NCI-H1436 (cell line): ENCODE measurements at regions not wholly inside any gene's neighbourhood (a gene's known extent, or its start where the extent isn't known, plus 50 kb on each side); places are given as distances from the start of the nearest gene placed in this dataset.

Experiments
- DNase-seq: peaks from one replicate; lab custom pipeline; 2025; lab: John Stamatoyannopoulos, UW

DNA sequence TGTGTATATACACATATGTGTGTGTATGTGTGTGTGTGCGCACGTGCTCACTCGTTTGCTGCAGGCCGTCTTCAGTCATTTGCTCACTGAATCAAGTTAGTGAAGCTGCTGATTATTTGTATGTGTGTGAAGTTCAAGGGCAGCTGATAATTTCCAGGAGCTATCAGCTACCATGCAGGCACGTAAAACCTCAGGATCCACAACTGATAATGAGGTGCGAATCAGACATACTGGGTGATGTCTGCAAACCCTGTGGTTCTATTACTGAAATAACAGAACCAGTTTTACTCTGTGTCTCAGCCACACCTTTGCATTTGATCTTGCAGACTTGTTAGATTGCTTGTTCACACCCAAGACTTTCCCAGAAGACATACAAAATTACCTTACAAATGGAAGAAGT lies 257.6 kb downstream of the TAF11L14 start:
- no peak for DNase-seq

DNA sequence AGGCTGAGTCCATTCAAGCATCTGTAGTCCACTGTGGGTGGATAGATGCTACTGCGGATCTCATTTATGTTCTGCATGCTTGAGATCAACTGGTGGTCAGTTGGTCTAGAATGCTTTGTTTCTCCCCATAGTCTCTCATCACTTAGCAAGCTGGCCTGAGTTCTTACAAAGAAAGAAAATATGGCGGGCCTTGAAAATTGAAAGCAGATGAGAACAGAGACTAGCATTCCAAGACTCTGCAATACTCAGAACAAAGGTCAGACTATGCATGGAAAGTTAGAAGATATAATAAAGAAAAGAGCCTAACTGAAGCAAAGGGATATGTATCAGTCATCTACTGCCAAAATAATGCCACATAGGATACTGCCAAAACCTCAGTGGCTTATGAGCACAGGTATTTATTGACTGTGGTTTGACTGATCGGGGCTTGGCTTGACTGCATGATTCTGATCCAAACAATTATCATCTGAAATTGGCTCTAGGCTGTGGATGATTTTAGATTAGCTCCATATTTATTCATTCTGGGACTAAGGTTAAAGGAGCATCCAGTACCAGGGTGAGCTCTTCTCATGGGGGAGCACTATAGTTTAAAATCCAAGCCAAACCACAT lies 258.9 kb downstream of the TAF11L14 start:
- no peak for DNase-seq

DNA sequence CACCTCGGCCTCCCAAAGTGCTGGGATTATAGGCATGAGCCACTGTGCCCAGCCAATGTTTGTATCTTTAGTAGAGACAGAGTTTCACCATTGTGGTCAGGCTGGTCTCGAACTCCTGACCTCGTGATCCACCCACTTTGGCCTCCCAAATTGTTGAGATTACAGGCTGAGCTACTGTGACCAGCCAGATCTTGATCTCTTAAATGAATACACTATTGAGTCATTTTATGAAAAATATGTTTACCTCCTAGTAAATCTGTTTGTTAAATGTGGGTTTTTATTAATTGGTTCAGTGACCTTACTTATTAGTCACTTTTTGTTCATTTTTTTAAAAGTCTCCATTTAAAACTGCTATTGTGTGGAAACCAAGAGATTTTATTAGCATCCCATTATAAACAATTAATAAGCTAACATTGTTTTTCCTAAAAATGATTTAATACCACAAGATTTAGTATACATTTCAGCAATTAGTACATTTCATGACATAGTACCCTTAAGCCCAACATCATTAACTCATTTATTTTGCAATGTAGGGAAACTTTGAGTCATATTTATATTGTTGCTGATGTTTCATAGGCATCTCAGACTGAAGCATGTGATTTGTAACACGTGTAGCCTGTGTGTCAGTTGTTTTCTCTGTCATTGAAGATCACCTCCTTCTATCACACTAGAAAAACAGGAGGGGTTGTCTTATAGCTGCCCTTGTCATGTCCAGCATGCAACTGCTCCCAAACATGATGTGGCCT lies 261.2 kb downstream of the TAF11L14 start:
- no peak for DNase-seq

DNA sequence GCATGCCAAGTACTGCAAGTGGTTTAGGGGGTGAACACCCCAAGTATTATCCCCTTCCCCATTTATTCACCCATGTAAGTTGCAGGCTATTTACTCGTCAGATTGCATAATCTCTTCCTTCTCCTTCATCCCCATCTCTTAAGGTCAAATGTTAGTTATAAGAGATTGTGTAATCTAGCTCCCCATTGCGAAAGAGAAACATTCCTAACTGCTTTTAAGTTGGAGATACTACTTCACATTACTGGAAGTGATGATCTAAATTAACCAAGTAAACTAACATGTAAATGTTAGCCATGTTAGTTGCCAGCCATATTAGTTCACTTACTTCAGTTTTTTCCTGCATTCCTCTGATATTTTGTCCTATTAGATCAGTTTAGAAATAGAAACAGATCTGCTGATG lies 262.3 kb downstream of the TAF11L14 start:
- DNase-seq, result no peak

DNA sequence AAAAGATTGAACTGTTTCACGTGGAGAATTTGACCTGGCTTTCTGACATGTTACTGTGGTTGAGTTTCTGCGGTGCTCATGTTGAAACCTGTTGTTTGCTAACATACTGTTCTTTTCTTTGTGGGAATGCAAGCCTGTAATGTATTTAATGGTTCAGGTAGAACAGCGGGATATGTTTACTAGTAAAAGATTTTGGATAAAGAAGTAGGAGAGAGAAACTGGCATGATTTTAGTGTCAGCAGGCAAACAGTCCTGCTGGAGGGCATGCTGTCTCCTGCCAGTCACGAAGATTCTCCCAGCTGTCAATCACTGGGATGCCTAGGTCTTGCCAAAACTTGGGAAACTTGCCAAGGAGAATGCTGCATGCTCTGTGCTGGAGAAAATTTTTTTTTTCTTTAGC lies 263.5 kb downstream of the TAF11L14 start:
- no peak for DNase-seq

DNA sequence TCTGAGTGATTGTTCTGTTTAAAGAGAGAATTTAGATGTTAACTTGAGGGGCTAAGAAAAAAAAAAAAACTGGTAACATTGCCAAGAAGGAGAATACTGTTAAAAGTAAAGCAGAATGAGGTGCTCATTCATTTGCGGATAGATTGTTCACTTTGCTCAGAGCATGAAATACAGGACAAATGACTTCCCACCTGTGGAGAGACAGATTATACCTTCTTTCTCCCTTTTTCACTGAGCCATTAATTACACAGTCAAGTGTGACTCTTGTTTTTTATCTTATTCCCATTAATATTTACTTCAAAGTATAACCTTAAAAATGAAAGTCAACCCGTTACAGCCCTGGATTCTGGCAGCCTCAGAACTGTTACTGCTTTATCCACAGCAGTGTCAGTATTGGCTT lies 264.5 kb downstream of the TAF11L14 start:
- no peak for DNase-seq

DNA sequence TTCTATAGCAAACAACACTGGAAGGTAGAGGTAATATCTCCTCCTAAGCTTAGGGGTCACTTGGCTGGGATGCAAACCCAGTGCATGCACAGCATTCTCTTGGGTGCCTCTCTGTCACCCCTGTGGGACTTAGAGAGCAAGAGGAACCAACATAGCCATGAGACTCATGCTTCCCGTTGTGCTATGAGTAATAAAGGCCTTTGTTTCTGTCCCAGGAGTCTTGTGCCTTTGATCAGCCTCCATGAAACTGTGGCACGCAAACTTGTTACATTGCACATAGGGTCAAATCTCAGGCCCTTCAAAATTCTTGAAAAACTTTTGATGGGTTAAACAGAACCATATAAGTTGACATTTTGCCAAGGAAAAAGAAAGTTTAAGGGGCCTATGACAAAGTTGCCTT lies 272.8 kb downstream of the TAF11L14 start:
- no peak for DNase-seq

DNA sequence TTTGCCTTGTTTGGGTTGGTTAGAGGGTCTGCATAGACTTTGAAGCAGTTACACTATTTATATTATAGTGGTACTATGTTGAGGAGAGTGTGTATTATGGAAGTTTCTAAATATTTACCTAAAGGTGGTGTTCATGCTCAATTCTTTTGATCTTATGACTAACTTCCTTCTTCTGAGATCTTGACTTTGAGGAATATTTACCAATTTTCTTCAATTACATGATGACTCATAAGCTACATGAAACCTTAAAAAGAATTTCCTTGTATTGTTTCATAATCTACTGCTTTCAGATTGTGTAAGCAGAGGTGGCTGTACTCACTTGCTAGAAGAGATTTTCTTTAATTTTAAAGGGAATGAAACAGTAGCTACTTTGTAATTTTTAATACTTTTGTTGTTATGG lies 276.1 kb downstream of the TAF11L14 start:
- no peak for DNase-seq

DNA sequence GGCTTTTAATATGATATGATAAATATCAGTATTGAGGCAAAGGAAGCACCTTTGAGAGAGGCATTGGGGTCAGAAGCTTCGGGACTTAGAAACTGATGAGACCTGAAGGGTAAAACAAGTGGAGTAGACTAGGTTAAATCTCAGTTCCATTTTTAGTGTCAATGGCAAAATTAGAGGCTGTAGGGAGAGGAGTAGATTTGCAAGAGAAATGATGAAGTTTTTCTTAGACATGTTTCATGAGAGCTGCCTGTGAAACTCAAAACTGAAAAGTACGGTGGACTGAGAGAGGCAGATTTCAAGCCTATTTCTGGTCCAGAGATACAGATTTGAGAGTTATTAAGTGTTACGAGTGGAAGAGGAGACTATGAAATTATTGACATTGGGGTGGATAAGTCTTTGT lies 278.5 kb downstream of the TAF11L14 start:
- no peak for DNase-seq

DNA sequence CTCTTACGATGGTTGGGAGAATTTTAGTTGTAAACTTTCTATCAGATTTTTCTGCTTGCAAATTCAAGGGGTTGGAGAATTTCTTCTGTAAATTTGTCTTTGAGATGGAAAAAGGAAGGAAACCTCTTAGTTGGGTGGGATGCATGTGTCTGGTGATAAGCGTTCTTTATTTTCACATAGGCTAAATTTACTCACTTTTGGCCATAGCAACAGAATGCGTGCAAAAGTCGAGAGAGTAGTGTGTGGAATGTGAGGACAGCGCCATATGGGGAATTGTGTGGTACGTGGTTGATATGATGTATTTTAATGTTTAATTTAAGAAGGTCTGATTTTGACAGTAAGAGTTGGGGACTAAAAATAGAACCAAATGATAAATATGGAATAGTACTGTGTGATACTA lies 282.2 kb downstream of the TAF11L14 start:
- DNase-seq, result no peak

DNA sequence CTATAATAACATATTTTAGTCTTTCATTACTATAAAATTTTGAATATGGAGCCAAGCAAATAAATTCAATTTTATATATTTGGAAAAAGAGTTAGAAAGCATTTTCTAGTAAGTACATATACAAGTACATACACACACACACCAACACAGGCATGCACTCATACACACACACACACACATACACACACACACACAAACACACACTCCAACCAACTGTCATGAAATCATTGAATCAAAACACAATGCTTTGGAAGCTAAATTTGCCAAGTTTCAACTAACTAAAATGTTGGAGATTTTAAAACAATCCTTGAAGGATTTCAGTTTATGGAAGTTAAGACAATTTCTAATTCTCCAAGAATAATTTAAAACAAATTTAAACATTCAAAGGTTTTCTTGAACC lies 283.2 kb downstream of the TAF11L14 start:
- no peak for DNase-seq

DNA sequence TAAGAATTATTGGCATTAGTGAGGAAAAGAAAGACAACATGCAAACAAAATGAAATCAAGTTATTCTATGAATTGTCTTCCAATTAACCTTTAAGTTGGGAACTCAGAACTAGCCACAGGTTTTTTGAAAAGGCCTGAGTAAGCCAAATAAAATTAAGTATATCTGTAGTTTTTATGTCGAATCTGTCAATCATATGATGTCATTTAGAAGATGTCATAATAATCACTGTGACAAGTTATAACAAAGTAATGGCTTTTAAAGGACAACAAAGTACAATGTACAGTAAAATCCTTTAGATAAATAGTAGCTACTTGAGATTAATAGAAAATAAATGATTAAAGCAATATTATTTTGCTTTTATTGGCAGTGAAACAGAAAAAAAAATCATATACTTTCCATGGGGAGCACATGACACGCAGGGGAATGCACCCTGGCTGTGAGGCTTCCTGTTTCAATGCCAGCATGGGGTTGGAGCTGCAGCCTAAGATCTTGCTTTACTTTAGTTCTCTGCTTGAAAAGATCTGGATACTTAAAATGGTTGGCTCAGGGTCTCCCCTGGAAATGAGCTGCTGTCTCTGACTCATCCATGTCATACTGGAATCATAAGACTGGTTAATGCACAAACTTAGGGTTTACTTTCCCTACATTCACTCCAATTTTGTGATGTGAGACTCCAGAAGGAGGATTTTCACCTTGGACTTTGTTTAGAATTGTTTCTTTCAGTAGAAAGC lies 284.3 kb downstream of the TAF11L14 start:
- DNase-seq, result no peak

DNA sequence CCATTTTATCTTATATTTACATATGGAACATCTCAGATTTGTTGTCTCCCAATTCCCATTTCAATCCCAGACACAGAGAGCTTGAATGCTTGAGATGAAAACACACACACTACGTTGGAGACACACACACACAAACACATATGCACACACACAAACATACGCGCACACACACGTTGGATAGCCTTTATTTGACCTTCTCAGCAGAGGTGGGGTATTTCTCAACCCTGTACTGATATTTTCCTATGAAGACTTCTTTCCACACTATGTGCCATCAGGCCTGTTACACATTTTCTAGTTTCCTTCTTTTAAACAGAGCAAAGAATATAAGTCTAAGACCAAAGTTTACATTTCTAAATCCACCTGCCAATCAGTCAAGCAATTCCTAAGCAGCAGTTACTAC lies 291.0 kb downstream of the TAF11L14 start:
- DNase-seq, result no peak

DNA sequence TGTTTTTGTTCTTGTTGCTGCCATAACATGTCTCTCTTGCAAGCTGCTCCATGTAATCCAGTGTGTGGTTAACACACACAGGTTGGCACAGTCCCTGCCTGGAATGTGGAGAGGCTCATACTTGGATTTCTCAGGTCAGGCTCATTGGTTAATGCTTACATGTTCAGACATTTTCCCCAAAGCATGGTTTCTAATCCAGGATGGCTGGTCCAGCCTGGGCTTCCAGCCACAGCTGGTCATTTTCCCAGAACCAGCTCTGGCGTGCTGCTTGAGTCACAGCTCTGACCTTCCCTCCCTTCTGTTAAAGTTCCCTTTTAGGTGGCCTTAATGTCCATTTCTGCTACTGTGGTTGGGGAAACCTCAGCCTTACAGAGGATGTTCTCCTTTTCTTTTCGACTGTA lies 294.3 kb downstream of the TAF11L14 start:
- DNase-seq, result no peak

DNA sequence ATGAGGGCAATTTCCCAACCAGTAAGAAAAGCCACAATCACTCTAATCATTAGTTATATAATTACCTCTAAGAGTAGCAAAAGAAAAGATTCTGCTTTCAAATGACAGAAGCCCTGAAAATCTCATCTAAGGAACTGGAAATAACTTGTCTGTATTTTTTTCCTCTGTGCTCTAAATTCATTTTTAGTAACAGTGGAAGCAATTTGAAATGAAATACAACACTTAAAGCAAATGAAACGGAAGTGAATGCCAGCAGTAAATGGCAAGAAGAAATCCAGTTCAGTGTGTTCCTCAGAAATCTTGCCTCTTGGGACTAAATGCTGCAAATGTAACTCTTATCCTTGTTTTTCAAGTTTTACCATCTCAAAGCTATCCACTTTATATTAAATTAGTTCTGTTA lies 294.9 kb downstream of the TAF11L14 start:
- DNase-seq, result no peak

DNA sequence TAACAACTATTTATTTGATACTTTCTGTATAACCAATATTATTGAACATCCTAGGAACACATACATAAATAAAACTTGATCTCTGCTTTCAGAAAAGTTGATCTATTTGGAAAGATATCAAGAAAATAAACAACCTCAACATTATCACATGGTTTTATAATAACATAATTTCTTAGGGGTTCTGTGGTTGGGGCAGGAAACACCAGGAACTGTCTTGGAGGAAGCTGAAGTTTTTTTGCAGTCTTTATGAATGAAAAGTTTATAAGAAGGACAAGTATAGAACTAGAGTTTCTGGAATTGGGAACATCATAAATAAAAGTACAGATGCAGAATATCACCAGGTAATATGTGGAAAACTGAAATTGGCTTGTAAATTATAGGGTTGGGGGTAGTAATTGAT lies 296.1 kb downstream of the TAF11L14 start:
- DNase-seq, result no peak

DNA sequence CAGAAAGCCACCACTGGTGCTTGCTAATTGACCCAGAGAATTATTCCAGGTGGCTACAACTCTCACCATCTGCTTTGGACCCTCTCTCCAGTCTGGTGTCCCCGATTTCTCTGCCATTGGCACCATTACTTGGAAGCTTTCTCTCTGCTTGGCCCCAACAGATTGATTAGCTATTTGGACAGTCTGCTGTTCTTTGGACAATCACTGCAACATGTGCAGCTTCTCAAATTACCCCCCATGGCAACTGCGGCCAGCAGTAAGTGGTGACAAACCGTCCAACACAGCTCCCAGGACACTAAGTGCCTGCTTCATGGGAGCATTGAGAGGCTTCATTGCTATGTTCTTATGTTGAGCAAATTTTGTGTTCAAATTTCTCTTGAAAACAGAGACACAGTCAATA lies 309.8 kb downstream of the TAF11L14 start:
- no peak for DNase-seq

DNA sequence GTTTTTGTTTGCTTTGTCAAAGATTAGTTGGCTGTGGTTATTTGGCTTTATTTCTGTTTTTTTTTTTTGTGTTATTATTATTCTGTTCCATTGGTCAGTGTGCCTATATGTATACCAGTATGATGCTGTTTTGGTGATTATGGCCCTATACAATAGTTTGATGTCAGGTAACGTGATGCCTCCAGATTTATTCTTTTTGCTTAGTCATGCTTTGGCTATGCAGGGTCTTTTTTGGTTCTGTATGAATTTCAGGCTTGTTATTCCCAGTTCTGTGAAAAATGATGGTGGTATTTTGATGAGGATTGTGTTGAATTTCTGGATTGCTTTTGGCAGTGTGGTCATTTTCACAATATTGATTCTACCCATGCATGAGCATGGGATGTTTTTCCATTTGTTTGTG lies 312.8 kb downstream of the TAF11L14 start:
- DNase-seq, result no peak

DNA sequence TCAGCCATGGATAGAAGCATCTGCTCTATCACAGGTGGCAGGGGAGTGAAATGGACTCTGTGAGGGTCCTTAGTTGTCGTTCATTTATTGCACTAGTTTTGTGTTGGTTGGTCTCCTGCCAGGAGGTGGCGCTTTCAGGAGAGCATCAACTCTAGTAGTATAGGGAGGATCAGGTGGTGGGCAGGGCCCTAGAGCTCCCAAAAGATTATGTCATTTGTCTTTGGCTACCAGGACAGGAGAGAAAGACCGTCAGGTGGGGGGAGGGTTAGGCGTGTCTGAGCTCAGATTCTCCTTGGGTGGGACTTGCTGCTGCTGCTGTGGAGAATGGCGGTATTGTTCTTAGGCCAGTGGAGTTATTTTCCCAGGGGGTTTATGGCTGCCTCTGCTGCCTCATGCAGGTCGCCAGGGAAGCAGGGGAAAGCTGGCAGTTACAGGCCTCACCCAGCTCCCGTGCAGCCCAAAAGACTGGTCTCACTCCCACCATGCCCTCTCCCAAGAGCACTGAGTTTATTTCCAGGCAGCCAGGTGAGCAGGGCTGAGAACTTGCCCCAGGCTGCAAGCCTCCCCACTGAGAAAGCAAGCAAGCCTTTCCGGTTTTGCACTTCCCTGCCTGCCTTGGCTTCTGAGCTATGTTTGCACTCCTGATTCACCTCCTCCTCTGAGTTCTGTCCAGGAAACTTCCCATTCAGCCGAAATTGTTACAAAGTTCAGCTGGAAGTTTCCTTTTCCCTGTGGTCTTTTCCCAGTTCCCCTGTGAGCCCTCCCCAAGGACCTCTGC lies 317.3 kb downstream of the TAF11L14 start:
- no peak for DNase-seq

DNA sequence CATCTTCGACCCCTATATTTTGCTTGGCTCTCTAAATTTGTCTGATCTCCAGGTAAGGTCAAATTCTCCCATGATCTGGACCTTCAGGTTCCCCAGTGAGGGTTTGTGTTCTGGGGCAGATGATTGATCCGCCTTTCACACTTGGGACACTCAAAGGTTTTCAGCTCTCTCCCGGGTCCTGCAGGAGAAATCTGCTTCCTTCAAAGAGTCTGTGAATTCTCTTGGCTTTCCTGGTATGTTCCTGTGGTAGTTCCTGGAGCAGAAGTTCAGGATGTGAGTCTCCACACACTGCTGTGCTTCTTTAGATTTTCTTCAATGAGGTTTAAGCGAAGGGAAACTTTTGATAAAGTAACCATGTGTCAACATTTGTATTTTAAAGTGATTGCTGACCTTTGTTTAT lies 318.0 kb downstream of the TAF11L14 start:
- DNase-seq, result no peak

DNA sequence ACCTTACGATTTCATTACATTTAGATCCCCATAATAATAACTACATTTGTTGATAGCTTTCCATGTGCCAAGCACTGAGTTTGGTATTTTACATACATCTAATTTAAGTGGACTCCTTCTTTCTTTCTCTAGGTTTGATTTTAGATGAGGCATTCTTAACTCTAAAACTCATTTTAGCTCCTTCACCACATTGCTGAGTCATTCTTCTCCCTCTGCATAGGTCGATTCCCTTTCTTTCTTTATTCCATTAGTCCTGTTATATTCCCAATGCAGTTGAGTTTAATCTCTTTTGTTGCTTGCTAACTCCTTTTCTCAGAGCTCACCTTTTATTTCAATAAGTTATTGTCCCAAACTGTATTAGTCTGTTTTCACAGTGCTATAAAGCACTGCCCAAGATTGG lies 329.8 kb downstream of the TAF11L14 start:
- DNase-seq, result no peak

DNA sequence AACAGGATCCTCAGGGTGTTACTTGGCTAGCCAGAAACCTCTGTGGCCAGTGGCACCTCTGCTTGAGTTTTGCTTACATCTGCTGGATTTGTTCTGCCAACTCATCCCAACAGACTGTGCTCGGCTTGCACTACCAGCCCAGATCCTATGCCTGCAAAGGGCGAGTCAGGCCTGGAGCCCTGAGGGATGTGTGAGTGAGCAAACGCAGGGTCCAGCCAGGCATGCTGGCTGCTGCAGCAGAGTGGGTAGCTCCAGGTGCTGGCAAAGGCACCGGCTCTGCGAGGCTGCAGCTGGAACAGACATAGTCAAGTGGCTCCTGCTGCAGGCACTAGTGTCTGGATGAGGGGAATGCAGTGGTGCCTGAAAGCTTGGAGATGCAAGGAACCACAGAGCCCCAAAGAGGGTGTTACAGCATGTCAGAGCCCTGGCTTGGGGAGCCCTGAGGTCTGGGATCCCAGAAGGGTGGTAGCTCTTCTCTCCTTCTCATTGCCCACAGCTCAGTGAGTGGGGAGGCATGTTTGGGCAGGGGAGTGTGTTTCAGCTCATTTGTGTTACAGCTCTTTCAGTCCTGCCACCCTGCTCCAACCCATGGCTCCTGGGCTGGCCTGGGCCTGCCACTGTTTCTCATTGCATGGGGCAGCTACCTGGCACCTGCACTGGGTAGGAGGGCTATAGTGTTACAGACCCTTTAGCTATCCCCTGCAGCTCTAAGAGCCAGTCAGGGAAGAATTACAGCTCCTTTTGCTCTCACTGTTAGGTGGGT lies 332.6 kb downstream of the TAF11L14 start:
- DNase-seq, result no peak
